Mesendoderm (in vitro differentiated cells): ENCODE measurements at regions not wholly inside any gene's neighbourhood (a gene's known extent, or its start where the extent isn't known, plus 50 kb on each side); places are given as distances from the start of the nearest gene placed in this dataset.

ENCODE experiments used
- DNase-seq: peaks from one replicate; pipeline ENCODE4 v3.0.0; 2013
- H2AK5ac ChIP-seq: 2 replicates; pipeline ENCODE4 v1.6.1; 2013; ENCODE audit warnings: low read length, inconsistent platforms
- H2BK120ac ChIP-seq: 2 replicates; pipeline ENCODE4 v1.6.1; 2013; ENCODE audit warnings: low read depth, mild to moderate bottlenecking, low read length, moderate library complexity, mixed read lengths
- H2BK15ac ChIP-seq: replicated peaks from 2 replicates; pipeline ENCODE4 v1.6.1; 2013; ENCODE audit warnings: low read depth, mild to moderate bottlenecking, moderate library complexity
- H2BK5ac ChIP-seq: 2 replicates; pipeline ENCODE4 v1.6.1; 2013; ENCODE audit warnings: low read length, inconsistent platforms
- H3K18ac ChIP-seq: 2 replicates; pipeline ENCODE4 v1.6.1; 2013; ENCODE audit warnings: mild to moderate bottlenecking, low read length, mixed read lengths
- H3K23ac ChIP-seq: one replicate; pipeline ENCODE4 v1.6.1; 2013; ENCODE audit warnings: low read length
- H3K27ac ChIP-seq: 2 replicates; pipeline ENCODE4 v1.5.1; 2013; ENCODE audit warnings: low read depth, mild to moderate bottlenecking, inconsistent platforms, low read length, moderate library complexity
- H3K27me3 ChIP-seq: 2 replicates; pipeline ENCODE4 v1.6.1; 2013; ENCODE audit warnings: low read length, control low read depth, mild to moderate bottlenecking, inconsistent platforms; ENCODE audit not compliant: insufficient read depth, poor library complexity
- H3K36me3 ChIP-seq: 2 replicates; pipeline ENCODE4 v1.6.1; 2013; ENCODE audit warnings: low read length, inconsistent platforms; ENCODE audit not compliant: control insufficient read depth, insufficient read depth
- H3K4ac ChIP-seq: one replicate; pipeline ENCODE4 v1.6.1; 2013; ENCODE audit warnings: low read depth, mild to moderate bottlenecking, low read length, moderate library complexity
- H3K4me1 ChIP-seq: 2 replicates; pipeline ENCODE4 v1.6.1; 2013; ENCODE audit warnings: low read depth, low read length, inconsistent platforms; ENCODE audit not compliant: control insufficient read depth
- H3K4me2 ChIP-seq: 2 replicates; pipeline ENCODE4 v1.6.1; 2013; ENCODE audit warnings: low read length
- H3K4me3 ChIP-seq: 2 replicates; pipeline ENCODE4 v1.5.1; 2013; ENCODE audit warnings: mild to moderate bottlenecking, low read length
- H3K56ac ChIP-seq: one replicate; pipeline ENCODE4 v1.6.1; 2013; ENCODE audit warnings: low read length
- H3K79me1 ChIP-seq: 2 replicates; pipeline ENCODE4 v1.6.1; 2013; ENCODE audit warnings: low read length, inconsistent platforms
- H3K79me2 ChIP-seq: 2 replicates; pipeline ENCODE4 v1.6.1; 2013; ENCODE audit warnings: mild to moderate bottlenecking, low read length; ENCODE audit not compliant: control insufficient read depth, insufficient read depth
- H3K9ac ChIP-seq: 2 replicates; pipeline ENCODE4 v1.6.1; 2013; ENCODE audit warnings: low read length, inconsistent platforms
- H4K5ac ChIP-seq: one replicate; pipeline ENCODE4 v1.6.1; 2013; ENCODE audit warnings: low read length
- H4K8ac ChIP-seq: one replicate; pipeline ENCODE4 v1.6.1; 2013; ENCODE audit warnings: low read depth, mild to moderate bottlenecking, control low read depth, low read length, moderate library complexity
- WGBS: extraction: QIAGEN DNeasy Blood & Tissue Kit; methylation state at CpG from one replicate; pipeline ENCODE4 v1.1.7; 2013; ENCODE audit warnings: low lambda C conversion rate, missing lambda C conversion rate; ENCODE audit not compliant: insufficient coverage; ENCODE audit errors: extremely low coverage; 5-methylcytosine and 5-hydroxymethylcytosine counted together

DNA sequence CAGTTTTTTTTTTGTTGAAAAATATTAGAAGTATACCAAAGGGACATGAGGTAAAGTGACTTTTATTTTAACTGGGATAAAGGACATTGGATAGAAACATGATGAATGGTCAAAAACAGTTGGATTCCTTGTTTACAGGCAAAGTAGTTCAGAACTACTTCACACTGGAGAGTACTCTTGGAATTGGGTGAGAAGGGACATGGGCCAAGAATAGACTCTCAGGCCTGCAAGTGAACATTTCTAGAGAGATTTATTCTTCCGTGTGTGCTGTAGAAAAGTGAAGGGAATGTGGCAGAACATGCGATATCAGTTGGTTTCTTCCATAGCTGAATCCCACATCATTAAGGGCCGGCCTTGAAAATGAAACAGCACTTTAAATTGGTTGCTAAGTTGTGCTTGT lies 290.5 kb downstream of the ADGRL2 start:
- Histone ChIP-seq H3K56ac (no peak overlapping the region), H2BK5ac (no peak overlapping the region), H4K5ac (no peak overlapping the region), H2AK5ac (no peak overlapping the region), H2BK15ac (no peak overlapping the region), H3K18ac (no peak overlapping the region), H3K27ac (no peak overlapping the region), H3K4ac (no peak overlapping the region), H3K36me3 (no peaks in the 10 kb centered on the region), H3K4me2 (no peak overlapping the region), H4K8ac (no peak overlapping the region), H3K9ac (no peak overlapping the region), H3K4me1 (no peaks in the 10 kb centered on the region), H3K4me3 (no peak overlapping the region), H3K79me1 (no peaks in the 10 kb centered on the region), H3K27me3 (no peaks in the 10 kb centered on the region), H3K23ac (no peak overlapping the region), H3K79me2 (no peaks in the 10 kb centered on the region), H2BK120ac (no peak overlapping the region)
- WGBS = no CpG with 5 or more reads among the region's 3 CpGs
- no peak for DNase-seq

DNA sequence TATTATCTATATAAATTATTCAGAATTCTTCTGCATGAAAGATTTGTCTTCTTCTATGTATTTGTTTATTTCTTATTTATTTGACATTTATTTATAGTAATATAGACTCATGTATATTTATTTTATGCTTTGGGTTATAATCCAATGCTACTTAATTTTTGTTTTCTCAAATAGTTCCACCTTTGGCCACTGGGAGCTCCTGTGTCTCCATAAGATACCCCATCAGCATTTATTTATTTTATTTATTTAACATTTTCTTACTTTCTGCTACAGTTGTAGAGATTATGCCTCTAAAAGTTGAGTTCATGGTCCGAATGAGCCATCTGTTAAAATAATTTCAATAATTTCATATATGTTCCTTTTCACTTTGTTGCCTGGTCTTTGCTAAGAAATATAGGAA lies 289.4 kb downstream of the ADGRL2 start:
- Histone ChIP-seq H2BK15ac (no peak overlapping the region), H3K27me3 (no peaks in the 10 kb centered on the region), H4K5ac (no peak overlapping the region), H3K36me3 (no peaks in the 10 kb centered on the region), H3K56ac (no peak overlapping the region), H3K23ac (no peak overlapping the region), H2BK120ac (no peak overlapping the region), H3K79me1 (no peaks in the 10 kb centered on the region), H2BK5ac (no peak overlapping the region), H3K4me3 (no peak overlapping the region), H4K8ac (no peak overlapping the region), H3K4me1 (no peaks in the 10 kb centered on the region), H3K79me2 (no peaks in the 10 kb centered on the region), H3K27ac (no peak overlapping the region), H3K18ac (no peak overlapping the region), H2AK5ac (no peak overlapping the region), H3K4ac (no peak overlapping the region), H3K9ac (no peak overlapping the region), H3K4me2 (no peak overlapping the region)
- no peak for DNase-seq
- WGBS = no CpG with 5 or more reads among the region's 1 CpG

DNA sequence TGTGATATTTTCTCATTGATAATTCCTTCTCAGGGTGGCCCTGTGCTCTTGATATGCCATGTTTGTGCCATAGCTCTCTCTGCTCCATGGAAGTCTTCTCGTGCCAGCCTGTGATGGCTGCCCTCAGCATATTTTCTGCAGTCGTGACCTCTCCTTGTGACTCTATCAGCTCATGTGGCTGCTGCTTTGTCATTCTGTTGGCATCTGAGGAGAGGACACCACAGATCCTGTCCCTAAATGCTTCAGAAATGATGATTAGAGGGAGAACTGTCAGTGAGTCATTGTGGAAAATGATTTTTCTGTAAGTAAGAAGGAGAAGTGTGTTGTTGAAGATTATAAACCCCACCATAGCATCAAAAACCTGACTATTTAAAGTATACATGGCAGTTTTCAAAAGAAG lies 286.0 kb downstream of the ADGRL2 start:
- Histone ChIP-seq H3K56ac (no peak overlapping the region), H3K9ac (no peak overlapping the region), H3K27me3 (no peaks in the 10 kb centered on the region), H4K5ac (no peak overlapping the region), H3K4me2 (no peak overlapping the region), H4K8ac (no peak overlapping the region), H2BK120ac (no peak overlapping the region), H3K27ac (no peak overlapping the region), H2BK15ac (no peak overlapping the region), H3K79me1 (no peaks in the 10 kb centered on the region), H3K4me3 (no peak overlapping the region), H2BK5ac (no peak overlapping the region), H3K23ac (no peak overlapping the region), H3K18ac (no peak overlapping the region), H2AK5ac (no peak overlapping the region), H3K4ac (no peak overlapping the region), H3K36me3 (no peaks in the 10 kb centered on the region), H3K4me1 (no peaks in the 10 kb centered on the region), H3K79me2 (no peaks in the 10 kb centered on the region)
- peak; percentile 19 for DNase-seq
- no CpG with 5 or more reads among the region's 2 CpGs for WGBS

DNA sequence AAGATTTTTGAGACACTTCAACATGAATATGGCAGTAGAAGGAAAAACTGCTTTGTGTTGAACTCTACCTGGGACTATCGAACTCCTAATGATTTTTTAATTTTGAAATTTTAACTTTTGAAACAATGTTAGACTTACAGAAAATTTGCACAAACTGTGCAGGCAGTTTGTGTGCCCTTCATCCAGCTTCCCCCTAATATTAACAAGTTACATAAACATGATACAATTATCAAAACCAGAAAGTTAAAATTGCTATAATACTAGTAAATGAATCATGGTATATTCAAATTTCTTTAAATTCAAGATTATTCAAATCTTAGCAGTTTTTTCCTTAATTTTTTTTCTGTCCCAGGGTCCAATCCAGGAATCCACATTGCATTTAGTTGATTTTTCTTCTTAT lies 278.9 kb downstream of the ADGRL2 start:
- DNase-seq = no peak
- Histone ChIP-seq H3K79me2 (no peaks in the 10 kb centered on the region), H4K8ac (no peak overlapping the region), H3K23ac (no peak overlapping the region), H3K9ac (no peak overlapping the region), H3K4me3 (no peak overlapping the region), H3K36me3 (no peaks in the 10 kb centered on the region), H3K27me3 (no peaks in the 10 kb centered on the region), H3K18ac (no peak overlapping the region), H3K56ac (no peak overlapping the region), H2BK120ac (no peak overlapping the region), H3K79me1 (no peaks in the 10 kb centered on the region), H3K27ac (no peak overlapping the region), H3K4ac (no peak overlapping the region), H2AK5ac (no peak overlapping the region), H3K4me1 (peaks cover 2% of the 10 kb centered on the region), H3K4me2 (no peak overlapping the region), H4K5ac (no peak overlapping the region), H2BK5ac (no peak overlapping the region), H2BK15ac (no peak overlapping the region)
- WGBS = no CpG with 5 or more reads among the region's 1 CpG

DNA sequence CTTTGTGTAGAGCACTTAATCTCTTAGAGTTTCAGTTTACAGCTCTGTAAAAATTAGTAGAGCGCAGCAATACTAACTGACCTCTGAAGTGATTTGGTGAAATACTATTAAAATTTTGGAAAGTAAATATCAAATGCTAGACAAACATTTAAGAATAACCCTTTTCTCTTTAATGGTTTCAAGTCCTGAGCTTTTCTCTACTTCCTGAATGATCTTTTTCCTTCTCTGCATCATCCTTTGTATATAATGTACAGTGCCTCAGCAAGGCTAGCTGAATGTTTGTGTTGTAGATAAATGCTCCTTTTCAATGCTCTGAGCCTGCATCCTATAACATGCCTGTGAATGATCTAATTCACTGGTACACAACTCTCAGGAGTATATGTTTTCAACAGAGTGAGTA lies 272.9 kb downstream of the ADGRL2 start:
- Histone ChIP-seq H3K27ac (no peak overlapping the region), H3K56ac (no peak overlapping the region), H3K9ac (no peak overlapping the region), H2BK5ac (no peak overlapping the region), H4K8ac (no peak overlapping the region), H3K18ac (no peak overlapping the region), H3K79me2 (no peaks in the 10 kb centered on the region), H2AK5ac (no peak overlapping the region), H3K4me2 (no peak overlapping the region), H3K79me1 (no peaks in the 10 kb centered on the region), H2BK15ac (no peak overlapping the region), H2BK120ac (no peak overlapping the region), H3K36me3 (no peaks in the 10 kb centered on the region), H4K5ac (no peak overlapping the region), H3K27me3 (no peaks in the 10 kb centered on the region), H3K4ac (no peak overlapping the region), H3K4me3 (no peak overlapping the region), H3K4me1 (peaks cover 2% of the 10 kb centered on the region), H3K23ac (no peak overlapping the region)
- DNase-seq = no peak
- no CpG with 5 or more reads among the region's 1 CpG for WGBS

DNA sequence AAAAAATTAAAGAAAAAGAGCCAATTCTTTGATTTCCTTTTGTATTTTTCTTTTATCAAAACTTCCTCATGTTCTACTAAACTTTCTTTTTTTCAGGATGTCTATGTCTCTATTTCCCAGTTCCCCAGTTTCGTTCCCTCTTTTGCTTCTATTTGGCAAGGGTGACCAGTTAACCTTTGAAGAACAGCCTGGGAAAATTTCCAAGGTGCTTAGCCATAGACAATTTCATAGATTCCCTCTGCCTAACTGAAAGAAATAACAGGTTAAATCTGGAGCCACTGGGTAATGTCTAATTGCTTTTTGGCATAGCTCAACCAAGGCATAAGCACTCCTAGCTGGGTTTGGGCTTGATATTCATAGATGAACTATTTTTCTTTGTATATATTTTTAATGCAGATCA lies 272.3 kb downstream of the ADGRL2 start:
- H2BK5ac ChIP-seq = no peak overlapping the region
- no peak overlapping the region for H3K23ac ChIP-seq
- H3K79me2 ChIP-seq = no peaks in the 10 kb centered on the region
- no peaks in the 10 kb centered on the region for H3K79me1 ChIP-seq
- peaks cover 2% of the 10 kb centered on the region for H3K4me1 ChIP-seq
- no peak overlapping the region for H3K4me3 ChIP-seq
- no peak overlapping the region for H3K9ac ChIP-seq
- H3K4me2 ChIP-seq = no peak overlapping the region
- no peak for DNase-seq
- no peak overlapping the region for H2BK120ac ChIP-seq
- no peak overlapping the region for H4K5ac ChIP-seq
- no peak overlapping the region for H2AK5ac ChIP-seq
- H3K4ac ChIP-seq = no peak overlapping the region
- no peak overlapping the region for H3K27ac ChIP-seq
- no peaks in the 10 kb centered on the region for H3K27me3 ChIP-seq
- H4K8ac ChIP-seq = no peak overlapping the region
- H2BK15ac ChIP-seq = peak overlapping the region; percentile 57
- H3K36me3 ChIP-seq = no peaks in the 10 kb centered on the region
- H3K18ac ChIP-seq = no peak overlapping the region
- no peak overlapping the region for H3K56ac ChIP-seq
- no CpG with 5 or more reads among the region's 1 CpG for WGBS
